Neural cell (in vitro differentiated cells): ENCODE measurements at regions not wholly inside any gene's neighbourhood (a gene's known extent, or its start where the extent isn't known, plus 50 kb on each side); places are given as distances from the start of the nearest gene placed in this dataset.

ENCODE experiments used
- CTCF ChIP-seq: fragments of 450-650 bp; IDR thresholded peaks from 2 replicates; pipeline ENCODE4 v1.5.1; 2014; ENCODE audit warnings: antibody characterized with exemption, mild to moderate bottlenecking, moderate library complexity; ENCODE audit not compliant: poor library complexity, severe bottlenecking
- EP300 ChIP-seq: fragments of 450-650 bp; conservative IDR thresholded peaks from 2 replicates; pipeline ENCODE4 v1.6.1; 2014; ENCODE audit warnings: antibody characterized with exemption, mild to moderate bottlenecking, moderate library complexity; ENCODE audit not compliant: poor library complexity, severe bottlenecking
- EZH2 ChIP-seq: fragments of 200-600, 300-800 bp; shearing (Covaris generic), sonication (generic); IDR thresholded peaks from 2 replicates; pipeline ENCODE4 v1.6.1; 2014; ENCODE audit warnings: antibody characterized with exemption, low read length, borderline replicate concordance, mild to moderate bottlenecking; ENCODE audit not compliant: insufficient read depth, poor library complexity, severe bottlenecking
- POLR2AphosphoS5 ChIP-seq: IDR thresholded peaks from 2 replicates; pipeline ENCODE4 v1.6.1; 2012
- TAF1 ChIP-seq: IDR thresholded peaks from 2 replicates; pipeline ENCODE4 v1.6.1; 2012; ENCODE audit warnings: low read depth

DNA sequence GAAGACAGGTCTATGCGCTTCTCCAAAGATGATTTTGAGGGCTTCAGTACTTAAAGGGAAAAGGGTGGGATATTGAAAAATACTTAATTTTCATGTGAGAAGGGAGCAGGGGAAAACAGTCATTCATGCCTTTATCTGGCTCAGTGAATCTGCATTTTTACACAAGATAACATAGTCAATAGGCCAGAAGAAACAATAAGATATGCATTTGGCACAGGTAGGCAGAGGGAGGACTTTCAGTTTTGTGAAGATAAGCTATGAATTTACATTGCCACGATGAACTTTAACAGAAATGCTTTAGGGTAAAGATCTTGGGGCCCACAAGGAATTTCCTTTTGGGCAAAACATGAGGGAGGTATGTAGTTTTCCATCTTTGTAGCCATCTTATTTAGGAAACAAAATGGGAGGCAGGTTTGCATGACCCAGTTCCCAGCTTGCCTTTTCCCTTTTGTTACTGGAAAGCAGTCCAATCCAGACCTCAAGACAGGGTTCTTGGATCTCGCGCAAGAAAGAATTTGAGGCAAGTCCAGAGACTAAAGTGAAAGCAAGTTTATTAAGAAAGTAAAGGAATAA is 504.2 kb downstream of the IGSF11 start:
- TF ChIP-seq CTCF (no peak), EZH2 (no peak), POLR2AphosphoS5 (no peak), EP300 (no peak), TAF1 (no peak)
